ENCODE measurements at regions not wholly inside any gene's neighbourhood (a gene's known extent, or its start where the extent isn't known, plus 50 kb on each side); places are given as distances from the start of the nearest gene placed in this dataset.

- no peak for TF ChIP-seq NR2C1 (IDR thresholded peaks at IDR 0.05)
- TF ChIP-seq BHLHE40 (IDR thresholded peaks at IDR 0.05; ENCODE audit: borderline replicate concordance in 1 of 2, low read depth in 2 of 2, low read length in 1 of 2) = no peak
- no peak for TF ChIP-seq SIN3A (IDR thresholded peaks at IDR 0.05; ENCODE audit: low read depth, low read length)
- TF ChIP-seq HCFC1 (IDR thresholded peaks at IDR 0.05; ENCODE audit: low read length) = no peak
- TF ChIP-seq TCF3 (IDR thresholded peaks at IDR 0.05; ENCODE audit: borderline replicate concordance, insufficient read depth, low read depth, low read length) = no peak
- TF ChIP-seq SP1 (IDR thresholded peaks at IDR 0.05; ENCODE audit: low read depth, low read length) = no peak
- TF ChIP-seq SMAD1 (IDR thresholded peaks at IDR 0.05; ENCODE audit: low read depth, partially characterized antibody) = no peak
- no peak for TF ChIP-seq NR2C2 (IDR thresholded peaks at IDR 0.05; ENCODE audit: borderline replicate concordance, control insufficient read depth, insufficient read length, low read depth)
Measured at GRCh38 chr6:103175056-103175455, 1684.7 kb downstream of the HACE1 start (continued).

DNA sequence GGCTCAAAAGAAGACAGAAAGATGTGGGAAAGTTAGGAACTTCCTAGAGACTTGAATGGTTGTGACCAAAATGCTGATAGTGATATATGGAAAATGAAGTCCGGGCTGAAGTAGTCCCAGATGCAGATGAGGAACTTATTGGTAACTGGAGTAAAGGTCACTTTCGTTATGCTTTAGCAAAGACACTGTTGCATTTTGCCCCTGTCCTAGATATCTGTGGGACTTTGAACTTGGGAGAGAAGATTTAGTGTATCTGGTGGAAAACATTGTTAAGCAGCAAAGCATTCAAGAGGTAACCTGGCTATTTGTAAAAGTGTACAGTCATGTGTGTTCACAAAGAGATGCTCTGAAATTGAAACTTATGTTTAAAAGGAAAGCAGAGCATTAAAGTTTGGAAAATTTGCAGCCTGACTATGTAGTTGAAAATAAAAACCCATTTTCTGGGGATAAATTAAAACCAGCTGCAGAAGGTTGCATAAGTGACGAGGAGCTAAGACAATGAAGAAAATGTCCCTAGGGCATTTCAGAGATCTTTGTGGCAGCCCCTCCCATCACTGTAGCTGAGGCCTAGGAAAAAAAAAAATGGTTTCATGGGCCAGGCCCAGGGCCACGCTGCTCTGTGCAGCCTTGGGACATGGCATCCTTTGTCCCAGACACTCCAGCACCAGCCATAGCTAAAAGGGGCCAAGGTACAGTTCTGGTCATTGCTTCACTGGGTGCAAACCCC lies 1692.2 kb downstream of the HACE1 start:
- Histone ChIP-seq H3K79me2 (ENCODE audit: control insufficient read depth, insufficient read depth, low read length) (no peaks in the 10 kb centered on the region), H3K27me3 (replicated peaks in 1 of 2; ENCODE audit: control insufficient read depth in 2 of 2, insufficient read depth in 2 of 2, low read length in 1 of 2) (no peaks in the 10 kb centered on the region), H2AFZ (ENCODE audit: control insufficient read depth, low read depth, low read length) (no peak overlapping the region), H3K4me1 (ENCODE audit: control insufficient read depth, insufficient read depth, low read length) (no peaks in the 10 kb centered on the region), H4K20me1 (ENCODE audit: control insufficient read depth, insufficient read depth) (no peaks in the 10 kb centered on the region), H3K4me2 (ENCODE audit: control insufficient read depth, insufficient read depth) (no peak overlapping the region), H3K4me3 (no peak overlapping the region), H3K36me3 (ENCODE audit: control insufficient read depth in 2 of 2, insufficient read depth in 2 of 2, low read length in 1 of 2) (no peaks in the 10 kb centered on the region), H3K9me3 (replicated peaks; ENCODE audit: control insufficient read depth, insufficient read depth, low read length) (no peaks in the 10 kb centered on the region), H3K9ac (ENCODE audit: control insufficient read depth, insufficient read depth, low read length) (no peak overlapping the region), H3K27ac (ENCODE audit: control insufficient read depth, insufficient read depth) (no peak overlapping the region)
- SMC1A ChIA-PET (ENCODE audit: uncharacterized antibody, unreplicated experiment) = no interaction called here
- RAD21 ChIA-PET (ENCODE audit: unreplicated experiment) = no interaction called here
- no TSS peak for BruUV-seq (replicated peaks)
- FAIRE-seq (no peak), ATAC-seq (no peak), DNase-seq (ENCODE audit: low read depth, low spot score) (no peak)
- TF ChIP-seq RCOR1 (conservative IDR thresholded peaks at IDR 0.05; ENCODE audit: low read depth, low read length) = no peak
- intact Hi-C loops (cut with micrococcal nuclease; ENCODE audit: unreplicated experiment) = no loop called here
- POLR2A ChIA-PET = no interaction called here
- CTCF ChIA-PET = no interaction called here
- WGBS (ENCODE audit: insufficient coverage, insufficient replicate concordance, low lambda C conversion rate, missing lambda C conversion rate) = 21% methylated on average over 4 of the region's 4 CpGs
- in situ Hi-C loops (cut with MboI) = no loop called here
